Esophagus squamous epithelium (tissue), 5 donors: ENCODE measurements at regions not wholly inside any gene's neighbourhood (a gene's known extent, or its start where the extent isn't known, plus 50 kb on each side); places are given as distances from the start of the nearest gene placed in this dataset.

Experiments used
- DNase-seq: peaks from one replicate; lab custom pipeline; 2025; lab: John Stamatoyannopoulos, UW
- H3K27ac ChIP-seq, 4 donors: fragments of 200-600 bp; sonication (generic); one replicate each; pipeline ENCODE4 v1.5.1; 2016 to 2019; ENCODE audit warnings: mild to moderate bottlenecking in 1 of 4
- H3K27me3 ChIP-seq, 4 donors: fragments of 200-600 bp; sonication (generic); 1 replicate in 3 of 4; 2 replicates in 1 of 4; pipeline versions ENCODE4 v1.5.1 to v1.6.0; 2017 to 2021; ENCODE audit warnings: antibody characterized with exemption in 1 of 4
- H3K36me3 ChIP-seq, 3 donors: fragments of 200-600 bp; sonication (generic); one replicate each; pipeline ENCODE4 v1.5.1; 2016 to 2019
- H3K4me1 ChIP-seq, 3 donors: fragments of 200-600 bp; sonication (generic); one replicate each; pipeline ENCODE4 v1.5.1; 2017 to 2019
- H3K4me3 ChIP-seq, 4 donors: fragments of 200-600 bp; sonication (generic); 1 replicate in 3 of 4; 2 replicates in 1 of 4; pipeline ENCODE4 v1.5.1; 2016 to 2019; ENCODE audit warnings: mild to moderate bottlenecking in 2 of 4, moderate library complexity in 1 of 4
- H3K9me3 ChIP-seq, 3 donors: fragments of 200-600 bp; sonication (generic); one replicate each; pipeline ENCODE4 v1.5.1; 2016 to 2019
- CTCF ChIP-seq, 6 experiments: fragments of 450-650 bp in 4 of 6; fragments of 200-600 bp in 2 of 6; sonication (generic) in 2 of 6; IDR thresholded peaks; one replicate each; pipeline ENCODE4 v1.5.1; 2016 to 2019; ENCODE audit warnings: antibody characterized with exemption in 6 of 6, mild to moderate bottlenecking in 4 of 6, moderate library complexity in 4 of 6
- POLR2A ChIP-seq, 4 donors: fragments of 450-650 bp; IDR thresholded peaks; one replicate each; pipeline ENCODE4 v1.6.1; 2017; ENCODE audit warnings: antibody characterized with exemption in 4 of 4, mild to moderate bottlenecking in 4 of 4, moderate library complexity in 3 of 4
- WGBS, 2 donors: methylation state at CpG; one replicate each; pipeline ENCODE4 v1.1.5; 2018; 5-methylcytosine and 5-hydroxymethylcytosine counted together
- intact Hi-C: fragments of 100-400 bp; cut with DNase I; formaldehyde crosslinking; loops from one replicate; pipeline ENCODE4 v1.15.0; 2022
- donor health status: DM: yes; HTN: yes; CAD: no.

- 53 to 57% methylated on average over 4 of the region's 4 CpGs for WGBS, 2 donors
- intact Hi-C loops, result no loop called here
- no peaks in the 10 kb centered on the region for H3K9me3 ChIP-seq
- H3K27ac ChIP-seq, result no peak overlapping the region
- no peak overlapping the region for H3K4me3 ChIP-seq
- no peak for DNase-seq
- TF ChIP-seq CTCF (IDR thresholded peaks at IDR 0.05), result no peak
- no peak for TF ChIP-seq POLR2A (IDR thresholded peaks at IDR 0.05)
- H3K27me3 ChIP-seq, result no peaks in the 10 kb centered on the region
- H3K36me3 ChIP-seq, result no peaks in the 10 kb centered on the region
- H3K4me1 ChIP-seq, result no peaks in the 10 kb centered on the region
These were observed 284.0 kb upstream of the MC4R start for GRCh38 chr18:60656553-60656952.

GRCh38 chr18:60662491-60662890, 289.9 kb upstream of the MC4R start:
- H3K4me3 ChIP-seq, result no peak overlapping the region
- H3K9me3 ChIP-seq, result no peaks in the 10 kb centered on the region
- H3K27me3 ChIP-seq, result no peaks in the 10 kb centered on the region
- no peaks in the 10 kb centered on the region for H3K36me3 ChIP-seq
- no peak for TF ChIP-seq POLR2A (IDR thresholded peaks at IDR 0.05)
- no peak for TF ChIP-seq CTCF (IDR thresholded peaks at IDR 0.05)
- no peak overlapping the region for H3K27ac ChIP-seq
- no peaks in the 10 kb centered on the region for H3K4me1 ChIP-seq
- 83 to 86% methylated on average over 13 to 22 of the region's 22 CpGs for WGBS, 2 donors
- no peak for DNase-seq
- intact Hi-C loops, result no loop called here

- H3K27ac ChIP-seq, result no peak overlapping the region
- H3K4me3 ChIP-seq, result no peak overlapping the region
- no peaks in the 10 kb centered on the region for H3K27me3 ChIP-seq
- DNase-seq, result no peak
- H3K4me1 ChIP-seq, result no peaks in the 10 kb centered on the region
- intact Hi-C loops, result no loop called here
- no peaks in the 10 kb centered on the region for H3K9me3 ChIP-seq
- TF ChIP-seq CTCF (IDR thresholded peaks at IDR 0.05) (no peak), POLR2A (IDR thresholded peaks at IDR 0.05) (no peak)
- WGBS, 2 donors, result 93% methylated on average over 32 to 33 of the region's 38 CpGs
- H3K36me3 ChIP-seq, result no peaks in the 10 kb centered on the region
These were observed 290.8 kb upstream of the MC4R start for GRCh38 chr18:60663060-60663989.

DNA sequence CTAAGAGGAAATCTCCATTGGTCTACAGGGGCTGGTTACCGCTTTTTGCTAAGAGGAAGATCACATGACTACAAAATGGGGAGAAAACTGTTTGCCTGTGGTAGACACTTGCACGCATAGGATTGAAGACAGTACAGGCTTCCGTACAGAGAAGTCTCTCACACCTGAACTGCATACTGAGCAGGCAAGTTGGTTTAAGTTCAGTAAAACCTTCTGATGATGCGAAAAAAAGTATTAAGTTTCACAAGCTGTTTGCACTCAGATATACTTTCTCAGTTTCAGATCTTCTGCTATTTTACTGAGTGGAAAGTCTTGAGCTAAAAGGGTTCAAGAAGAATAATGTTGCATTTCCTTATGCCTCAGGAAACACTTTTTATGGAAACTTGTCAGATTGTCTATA, 292.2 kb upstream of the MC4R start:
- Histone ChIP-seq H3K27me3 (no peaks in the 10 kb centered on the region), H3K27ac (no peak overlapping the region), H3K36me3 (no peaks in the 10 kb centered on the region), H3K4me3 (no peak overlapping the region), H3K9me3 (no peaks in the 10 kb centered on the region), H3K4me1 (no peaks in the 10 kb centered on the region)
- intact Hi-C loops, result no loop called here
- DNase-seq, result no peak
- TF ChIP-seq POLR2A (IDR thresholded peaks at IDR 0.05), result no peak
- TF ChIP-seq CTCF (IDR thresholded peaks at IDR 0.05), result no peak
- WGBS, 2 donors, result 88% methylated on average over 4 of the region's 4 CpGs

DNA sequence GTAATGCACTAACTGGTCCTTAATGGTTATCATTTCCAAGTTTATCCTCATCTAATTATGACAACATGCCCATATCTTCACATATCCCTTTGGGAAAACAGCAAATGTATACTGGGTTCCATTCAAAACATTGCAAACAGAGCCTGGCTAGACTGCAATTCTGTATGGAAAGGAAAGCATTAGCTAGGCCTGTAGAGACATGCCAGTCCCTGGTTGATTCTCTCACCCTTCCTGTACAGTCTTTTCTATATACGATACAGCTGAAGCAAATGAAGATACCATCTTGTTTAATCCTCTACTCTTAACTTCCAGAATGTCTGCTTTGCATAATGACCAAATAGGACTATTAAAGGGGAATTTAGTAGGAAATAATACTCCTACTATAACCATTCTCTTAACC, 294.4 kb upstream of the MC4R start:
- H3K4me3 ChIP-seq, result no peak overlapping the region
- TF ChIP-seq CTCF (IDR thresholded peaks at IDR 0.05), result no peak
- TF ChIP-seq POLR2A (IDR thresholded peaks at IDR 0.05), result no peak
- intact Hi-C loops, result no loop called here
- H3K9me3 ChIP-seq, result no peaks in the 10 kb centered on the region
- H3K27me3 ChIP-seq, result no peaks in the 10 kb centered on the region
- no peak overlapping the region for H3K27ac ChIP-seq
- DNase-seq, result no peak
- 38 to 40% methylated on average over 1 of the region's 1 CpG for WGBS, 2 donors
- H3K4me1 ChIP-seq, result no peaks in the 10 kb centered on the region
- no peaks in the 10 kb centered on the region for H3K36me3 ChIP-seq
